GM19372 (cell line): ENCODE measurements at regions not wholly inside any gene's neighbourhood (a gene's known extent, or its start where the extent isn't known, plus 50 kb on each side); places are given as distances from the start of the nearest gene placed in this dataset.
A peak's percentile ranks its signal among the peaks of the same experiment; 100 is the strongest.
"Not testable (repeated sequence)": the region's sequence is repeated elsewhere in the genome, so short reads cannot be mapped to it uniquely, and the experiment has no call there.

ENCODE experiments used
- ATAC-seq: cut with Tn5 transposase; IDR thresholded peaks from one replicate; pipeline ENCODE4 v1.9.1; 2021; ENCODE audit warnings: mild to moderate bottlenecking, low read depth, moderate library complexity; ENCODE audit not compliant: unreplicated experiment

DNA sequence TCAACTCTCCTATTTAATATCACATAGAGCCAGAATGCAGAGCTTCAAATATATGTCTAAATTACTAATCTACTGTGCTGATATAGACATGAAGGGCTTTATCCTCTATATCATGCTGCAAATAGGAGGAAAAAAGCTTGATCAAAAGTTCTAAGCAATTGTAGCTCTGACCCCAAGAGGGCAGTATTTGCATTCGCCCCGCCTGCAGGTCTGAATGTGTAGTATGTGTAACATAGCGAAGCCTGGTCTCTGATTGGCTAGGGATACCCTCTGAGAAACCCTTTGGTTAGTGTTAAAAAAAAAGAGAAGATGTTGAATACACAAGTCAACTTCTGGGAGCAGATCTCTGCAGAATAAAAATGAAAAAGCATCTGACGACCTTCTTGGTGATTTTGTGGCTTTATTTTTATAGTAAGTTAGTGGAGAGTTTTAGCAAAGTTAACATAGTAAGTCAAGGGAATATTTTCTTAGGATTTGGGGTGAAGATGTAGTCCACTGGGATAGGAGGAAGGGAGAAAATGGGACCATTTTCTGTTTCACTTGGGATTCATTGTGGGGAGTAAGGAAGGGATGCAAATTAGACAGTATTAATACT, 151.6 kb upstream of the OR4E1 start:
- ATAC-seq = no peak

DNA sequence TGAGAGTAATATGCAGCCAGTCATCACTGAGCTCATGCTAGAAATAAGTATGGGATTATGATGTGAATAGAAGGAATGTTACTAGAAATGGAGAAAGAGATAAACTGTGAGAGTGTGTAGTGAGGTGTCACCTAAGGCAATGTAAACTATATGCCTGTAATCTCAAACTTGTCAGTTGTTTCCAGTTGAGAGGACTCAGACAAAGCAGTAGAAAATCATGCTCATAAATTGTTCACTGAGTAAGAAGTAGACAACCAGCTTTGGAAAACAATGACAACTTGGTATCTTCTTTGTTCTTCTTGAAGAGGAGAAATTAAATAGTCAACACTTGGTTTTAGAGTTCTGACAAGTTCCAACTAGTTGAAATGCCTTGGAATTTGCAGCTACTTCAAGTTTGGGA, 148.5 kb upstream of the OR4E1 start:
- no peak for ATAC-seq

DNA sequence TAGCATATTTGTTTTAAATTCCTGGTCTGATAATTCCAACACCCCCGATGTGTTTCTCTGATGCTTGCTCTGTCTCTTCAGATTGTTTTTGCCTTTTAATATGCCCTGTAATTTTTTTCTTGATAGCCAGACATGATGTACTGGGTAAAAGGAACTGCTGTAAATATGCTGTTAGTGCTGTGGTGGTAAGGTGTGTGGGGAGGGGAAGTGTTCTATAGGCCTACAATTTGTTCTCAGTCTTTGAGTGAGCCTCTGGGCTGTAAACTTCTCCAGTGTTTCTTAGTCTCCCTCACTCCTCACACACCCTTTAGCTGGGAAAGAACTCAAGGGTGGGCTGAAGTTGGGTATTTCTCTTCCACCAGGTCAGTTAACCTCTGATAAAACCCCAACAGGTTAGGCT, 147.0 kb upstream of the OR4E1 start:
- no peak for ATAC-seq

DNA sequence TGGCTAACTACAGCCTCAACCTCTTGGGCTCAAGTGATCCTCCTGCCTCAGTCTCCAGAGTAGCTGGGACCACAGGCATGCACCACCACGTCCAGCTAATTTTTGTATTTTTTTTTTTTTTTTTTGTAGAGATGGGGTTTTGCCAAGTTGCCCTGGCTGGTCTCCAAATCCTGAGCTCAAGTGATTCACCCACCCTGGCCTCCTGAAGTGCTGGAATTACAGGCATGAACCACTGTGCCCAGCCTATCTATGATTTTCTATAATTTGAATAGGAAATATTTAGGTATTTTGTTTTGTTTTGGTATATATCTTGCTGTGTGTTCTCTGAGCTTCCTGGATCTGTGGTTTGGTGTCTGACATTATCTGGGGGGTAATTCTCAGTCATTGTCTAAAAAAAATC, 146.3 kb upstream of the OR4E1 start:
- ATAC-seq = not testable (repeated sequence)

DNA sequence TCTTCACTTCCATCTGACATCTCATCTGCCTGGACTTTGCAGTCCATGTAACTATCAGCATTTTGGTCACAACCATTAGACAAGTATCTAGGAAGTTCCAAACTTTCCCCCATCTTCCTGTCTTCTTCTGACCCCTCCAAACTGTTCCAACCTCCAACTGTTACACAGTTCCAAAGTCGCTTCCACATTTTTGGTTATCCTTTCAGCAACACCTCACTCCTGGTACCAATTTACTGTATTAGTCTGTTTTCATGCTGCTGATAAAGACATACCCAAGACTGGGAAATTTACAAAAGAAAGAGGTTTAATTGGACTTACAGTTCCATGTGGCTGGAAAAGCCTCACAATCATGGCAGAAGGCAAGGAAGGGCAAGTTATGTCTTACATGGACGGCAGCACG, 143.4 kb upstream of the OR4E1 start:
- ATAC-seq = not testable (repeated sequence)

DNA sequence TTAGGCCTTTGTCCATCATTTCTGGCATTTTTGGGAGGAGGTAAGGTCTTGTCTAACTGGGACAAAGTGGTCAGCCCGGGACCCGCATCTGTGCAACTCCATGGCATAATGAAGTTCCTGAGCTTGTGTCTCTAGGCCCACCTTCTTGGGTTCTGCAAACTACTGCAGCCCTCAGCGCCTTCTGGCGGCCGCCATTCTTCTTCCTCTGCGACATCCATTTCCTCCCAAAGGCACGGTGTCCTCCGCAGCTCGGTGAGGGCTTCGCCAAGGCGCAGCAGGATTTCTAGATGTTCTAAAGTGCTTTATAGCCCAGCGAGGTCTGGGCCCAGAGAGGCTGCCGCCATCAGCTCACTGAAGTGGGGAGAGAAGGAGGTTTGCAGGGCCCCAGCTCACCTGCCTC, 134.4 kb upstream of the OR4E1 start:
- ATAC-seq = no peak

DNA sequence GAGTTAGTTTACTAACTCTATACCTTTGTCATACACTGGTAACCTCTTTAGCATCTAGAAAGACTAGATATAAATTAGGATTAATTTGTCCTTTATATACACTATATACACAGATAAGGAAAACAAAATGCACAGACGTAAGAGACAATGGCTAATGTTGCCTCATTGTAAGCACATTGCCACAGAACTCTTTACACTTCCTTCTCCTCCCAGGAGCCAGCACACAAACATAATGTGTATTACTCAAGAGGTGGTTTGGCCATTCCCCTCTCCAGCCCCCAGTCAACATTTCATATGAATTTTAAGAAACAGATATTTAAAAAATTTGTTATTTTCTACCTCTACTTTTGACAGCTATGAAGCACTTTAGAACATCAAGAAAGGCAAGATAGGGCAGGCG, 131.4 kb upstream of the OR4E1 start:
- no peak for ATAC-seq

DNA sequence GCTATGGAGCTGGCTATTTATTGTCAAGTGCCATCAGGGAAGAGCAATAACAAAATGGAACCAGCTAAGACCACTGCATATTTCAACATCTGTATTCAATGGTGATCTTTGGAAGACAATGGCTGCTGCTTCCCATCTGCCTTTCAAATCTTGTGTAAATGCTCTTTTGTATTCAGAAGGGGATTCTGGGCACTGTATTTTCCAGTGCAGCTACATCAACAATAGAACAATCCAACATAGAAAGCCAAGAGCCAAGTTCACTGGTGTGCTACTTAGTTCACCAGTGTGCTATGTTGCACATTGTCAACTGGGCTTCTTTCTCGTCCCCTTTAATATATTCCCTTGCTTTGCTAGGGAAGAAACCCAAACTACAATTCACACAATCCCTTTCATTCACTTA, 128.8 kb upstream of the OR4E1 start:
- no peak for ATAC-seq

DNA sequence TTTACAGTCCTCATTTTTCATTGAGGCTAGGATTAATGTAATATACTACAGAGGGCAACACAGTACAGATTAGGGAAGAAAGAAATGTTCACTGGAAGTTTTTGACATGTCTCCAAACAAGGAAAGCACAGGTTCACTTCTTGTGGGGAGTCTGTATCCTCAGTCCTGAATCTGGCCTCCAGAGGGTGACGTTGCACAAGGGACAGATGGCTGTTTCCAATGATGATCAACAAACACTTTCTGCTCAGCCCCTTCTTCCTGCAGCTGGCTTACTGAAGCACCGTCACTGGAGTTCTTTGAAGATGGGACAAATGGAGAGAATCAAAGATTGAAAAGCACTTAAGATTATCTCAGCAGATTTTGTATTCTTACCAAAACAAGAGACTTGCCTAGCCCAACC, 123.3 kb upstream of the OR4E1 start:
- no peak for ATAC-seq

DNA sequence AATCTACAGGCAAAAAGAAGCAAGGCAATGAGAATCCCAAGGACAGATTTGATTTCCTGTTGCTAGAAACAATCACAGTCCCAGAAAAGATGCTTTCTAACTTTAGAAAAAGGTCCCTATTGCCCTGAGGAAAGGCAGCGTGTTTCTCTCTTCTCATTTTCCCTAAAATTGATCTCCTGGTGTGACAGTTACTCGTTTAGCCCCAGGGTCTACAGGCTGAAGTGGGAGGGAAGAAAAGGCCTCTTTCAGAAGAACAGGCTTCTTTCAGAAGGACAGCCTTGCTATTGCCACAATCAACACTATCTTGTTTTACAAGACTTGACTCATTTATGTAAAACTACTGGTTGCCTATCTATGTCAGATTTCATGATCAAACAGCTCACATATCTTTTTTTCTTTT, 121.8 kb upstream of the OR4E1 start:
- ATAC-seq = no peak

DNA sequence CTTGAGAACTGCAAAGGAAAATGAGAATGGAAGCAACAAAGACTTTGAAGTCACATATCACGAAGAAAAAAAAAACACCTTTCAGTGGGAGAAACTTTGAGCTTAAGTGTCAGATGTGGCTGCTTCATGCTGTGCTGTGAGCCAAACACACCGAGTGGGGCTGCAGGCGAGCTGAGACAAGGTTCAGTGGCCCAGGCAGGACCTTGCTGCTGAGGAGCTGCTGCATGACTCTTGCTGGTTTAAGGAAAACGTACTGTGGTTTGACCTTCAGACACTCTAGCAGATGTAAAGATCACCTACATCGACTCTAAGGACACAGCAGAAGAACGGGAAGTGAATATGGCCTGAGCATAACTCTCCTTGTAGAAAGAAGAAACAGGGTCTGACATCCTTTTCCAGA, 118.1 kb upstream of the OR4E1 start:
- no peak for ATAC-seq

DNA sequence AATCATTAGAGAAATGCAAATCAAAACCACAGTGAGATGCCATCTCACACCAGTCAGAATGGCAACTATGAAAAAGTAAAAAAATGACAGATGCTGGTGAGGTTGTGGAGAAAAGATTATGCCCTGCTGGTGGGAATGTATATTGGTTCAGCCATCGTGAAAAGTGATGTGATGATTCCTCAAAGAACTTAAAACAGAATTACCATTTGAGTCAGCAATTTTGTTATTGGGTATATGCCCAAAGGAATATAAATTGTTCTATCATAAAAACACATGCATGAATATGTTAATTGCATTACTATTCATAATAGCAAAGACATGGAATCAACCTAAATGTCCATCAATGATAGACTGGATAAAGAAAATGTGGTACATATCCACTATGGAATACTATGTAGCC, 115.1 kb upstream of the OR4E1 start:
- ATAC-seq = not testable (repeated sequence)

DNA sequence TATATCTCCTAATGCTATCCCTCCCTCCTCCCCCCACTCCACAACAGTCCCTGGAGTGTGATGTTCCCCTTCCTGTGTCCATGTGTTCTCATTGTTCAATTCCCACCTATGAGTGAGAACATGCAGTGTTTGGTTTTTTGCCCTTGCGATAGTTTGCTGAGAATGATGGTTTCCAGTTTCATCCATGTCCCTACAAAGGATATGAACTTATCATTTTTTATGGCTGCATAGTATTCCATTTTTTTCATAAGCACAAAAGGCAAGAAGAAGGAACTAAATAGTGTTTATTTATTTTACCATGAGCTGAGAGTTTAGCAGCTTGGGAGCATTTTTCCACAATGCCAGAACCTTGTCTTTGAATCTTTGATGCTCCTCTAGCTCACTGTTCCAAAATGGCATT, 113.6 kb upstream of the OR4E1 start:
- ATAC-seq = not testable (repeated sequence)

DNA sequence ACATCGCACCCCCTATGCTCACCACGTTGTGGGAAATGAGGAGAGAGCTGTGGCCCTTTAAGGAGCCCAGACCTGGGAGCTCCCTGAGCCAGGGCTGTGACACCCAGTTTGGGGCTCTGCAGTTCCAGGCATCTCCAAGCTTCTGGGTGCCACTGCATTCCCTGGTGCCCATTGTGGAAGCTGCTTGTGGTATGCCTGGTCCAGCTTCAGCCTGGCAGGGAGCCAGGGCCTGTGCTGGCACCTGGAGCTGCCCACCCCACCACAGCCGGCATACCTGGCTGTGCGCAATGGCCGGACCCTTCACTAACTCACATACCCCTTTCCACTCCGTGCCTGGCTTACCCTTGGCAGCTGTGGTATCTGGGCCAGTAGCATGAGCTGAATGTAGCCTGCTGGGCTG, 107.9 kb upstream of the OR4E1 start:
- no peak for ATAC-seq

DNA sequence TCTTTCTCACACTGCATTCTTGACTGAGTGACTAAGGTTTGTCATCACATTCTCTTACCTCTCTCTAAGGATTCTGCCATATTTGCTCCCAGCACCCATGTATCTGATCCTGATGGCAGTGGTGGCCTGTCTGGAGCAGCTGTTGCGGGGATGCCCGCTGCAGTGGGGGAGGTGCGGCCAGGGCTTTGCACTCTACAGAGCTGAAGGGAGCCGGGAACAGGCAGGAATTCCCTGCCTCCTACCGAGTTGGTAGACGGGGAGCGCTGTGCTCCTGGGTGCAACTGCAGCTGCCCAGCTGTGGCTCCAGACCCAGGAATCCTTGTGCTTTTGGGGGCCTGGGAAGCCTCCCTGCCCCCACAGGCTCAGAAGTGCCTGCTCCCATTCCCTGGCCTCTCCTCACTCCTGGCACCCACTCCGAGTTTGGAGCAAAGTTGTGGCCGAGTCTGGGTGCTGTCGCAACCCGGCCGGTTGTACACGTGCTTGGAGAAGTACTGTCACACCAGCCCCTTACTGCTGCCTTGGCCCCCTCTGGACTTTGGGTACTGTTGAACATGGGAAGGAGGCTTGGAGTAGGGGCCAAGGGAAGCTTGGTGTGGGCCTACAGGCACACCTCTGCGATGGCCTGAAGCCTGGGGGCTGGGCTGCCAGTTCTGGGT, 106.9 kb upstream of the OR4E1 start:
- ATAC-seq = no peak

DNA sequence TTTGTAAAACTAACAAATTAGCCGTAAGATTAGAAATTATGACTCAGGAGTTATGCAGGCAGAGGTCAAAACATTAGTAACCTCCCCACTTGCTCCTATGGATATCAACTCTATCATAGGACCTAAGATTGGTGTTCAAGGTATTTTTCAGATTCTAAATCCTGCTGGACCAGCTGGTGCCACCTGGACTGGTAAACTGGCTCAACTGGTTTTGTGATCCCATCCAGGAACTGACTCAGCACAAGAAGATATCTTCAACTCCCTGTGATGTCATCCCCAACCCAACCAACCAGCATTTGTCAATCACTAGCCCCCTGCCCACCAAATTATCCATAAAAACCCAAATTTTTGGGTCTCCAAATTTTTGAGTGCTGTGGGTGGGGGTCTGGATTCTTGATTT, 98.1 kb upstream of the OR4E1 start:
- ATAC-seq = no peak

DNA sequence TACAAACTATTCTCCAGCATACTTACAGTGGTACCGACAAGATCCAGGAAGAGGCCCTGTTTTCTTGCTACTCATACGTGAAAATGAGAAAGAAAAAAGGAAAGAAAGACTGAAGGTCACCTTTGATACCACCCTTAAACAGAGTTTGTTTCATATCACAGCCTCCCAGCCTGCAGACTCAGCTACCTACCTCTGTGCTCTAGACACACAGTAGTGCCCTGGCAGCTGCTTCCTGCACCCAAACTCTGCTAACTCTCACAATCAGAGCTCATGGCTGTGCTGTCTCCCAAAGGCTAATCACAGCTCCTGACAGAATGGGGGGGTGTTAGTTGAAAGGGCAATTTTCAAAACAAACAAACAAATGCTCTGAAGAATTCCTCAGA, 95.2 kb upstream of the OR4E1 start:
- ATAC-seq = no peak

DNA sequence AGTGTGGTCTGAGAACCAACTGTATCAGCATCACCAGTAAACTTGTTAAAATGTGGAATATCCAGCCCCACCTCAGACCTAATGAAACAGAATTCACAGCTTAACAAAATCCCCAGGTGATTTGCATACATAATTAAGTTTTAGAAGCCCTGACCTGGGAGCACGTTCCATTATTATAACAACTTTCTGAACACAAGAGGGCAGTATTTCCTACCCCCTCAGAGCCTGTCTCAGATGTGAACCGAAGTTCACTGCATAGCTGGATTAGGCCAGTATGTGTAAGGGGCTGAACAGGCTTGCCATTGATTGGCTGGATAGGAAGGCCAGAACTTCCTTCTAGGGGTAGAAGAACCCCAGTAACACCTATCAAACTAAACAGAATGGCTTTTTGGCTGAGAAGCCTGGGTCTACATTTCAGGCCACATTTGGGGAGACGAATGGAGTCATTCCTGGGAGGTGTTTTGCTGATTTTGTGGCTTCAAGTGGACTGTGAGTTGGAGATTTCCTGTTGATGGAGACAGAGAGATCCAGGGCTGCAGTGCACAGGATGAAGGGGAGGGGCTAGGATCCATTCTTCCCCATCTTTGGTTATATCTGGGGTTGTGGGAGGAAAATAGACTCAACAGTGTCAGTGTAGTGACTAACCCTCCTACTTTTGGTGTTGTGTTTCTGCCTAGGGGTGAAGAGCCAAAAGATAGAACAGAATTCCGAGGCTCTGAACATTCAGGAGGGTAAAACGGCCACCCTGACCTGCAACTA, 94.7 kb upstream of the OR4E1 start:
- no peak for ATAC-seq

DNA sequence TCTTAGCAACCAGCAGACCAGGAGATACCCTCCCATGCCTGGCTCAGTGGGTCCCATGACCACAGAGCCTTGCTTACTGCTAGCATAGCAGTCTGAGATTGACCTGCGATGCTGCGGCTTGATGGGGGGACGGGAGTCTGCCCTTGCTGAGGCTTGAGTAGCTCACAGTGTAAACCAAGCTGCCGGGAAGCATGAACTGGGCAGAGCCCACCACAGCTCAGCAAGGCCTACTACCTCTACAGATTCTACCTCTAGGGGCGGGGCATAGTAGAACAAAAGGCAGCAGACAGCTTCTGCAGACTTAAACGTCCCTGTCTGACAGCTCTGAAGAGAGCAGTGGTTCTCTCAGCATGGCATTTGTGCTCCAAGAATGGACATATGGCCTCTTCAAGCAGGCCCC, 86.7 kb upstream of the OR4E1 start:
- ATAC-seq = not testable (repeated sequence)

DNA sequence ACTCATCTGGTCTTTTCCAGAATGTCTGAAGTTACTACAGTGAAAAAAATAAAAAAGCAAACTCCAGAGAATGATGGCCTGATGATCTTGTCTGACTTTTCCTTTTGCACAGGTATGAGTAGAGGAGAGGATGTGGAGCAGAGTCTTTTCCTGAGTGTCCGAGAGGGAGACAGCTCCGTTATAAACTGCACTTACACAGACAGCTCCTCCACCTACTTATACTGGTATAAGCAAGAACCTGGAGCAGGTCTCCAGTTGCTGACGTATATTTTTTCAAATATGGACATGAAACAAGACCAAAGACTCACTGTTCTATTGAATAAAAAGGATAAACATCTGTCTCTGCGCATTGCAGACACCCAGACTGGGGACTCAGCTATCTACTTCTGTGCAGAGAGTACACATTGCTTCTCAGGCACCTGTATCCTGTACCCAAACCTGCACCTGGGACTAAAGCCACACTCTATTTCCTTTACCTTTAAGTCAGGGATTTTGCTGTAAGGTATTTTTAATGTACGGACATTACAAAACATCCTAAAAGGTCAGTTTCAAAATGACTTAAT, 75.8 kb upstream of the OR4E1 start:
- ATAC-seq = no peak

DNA sequence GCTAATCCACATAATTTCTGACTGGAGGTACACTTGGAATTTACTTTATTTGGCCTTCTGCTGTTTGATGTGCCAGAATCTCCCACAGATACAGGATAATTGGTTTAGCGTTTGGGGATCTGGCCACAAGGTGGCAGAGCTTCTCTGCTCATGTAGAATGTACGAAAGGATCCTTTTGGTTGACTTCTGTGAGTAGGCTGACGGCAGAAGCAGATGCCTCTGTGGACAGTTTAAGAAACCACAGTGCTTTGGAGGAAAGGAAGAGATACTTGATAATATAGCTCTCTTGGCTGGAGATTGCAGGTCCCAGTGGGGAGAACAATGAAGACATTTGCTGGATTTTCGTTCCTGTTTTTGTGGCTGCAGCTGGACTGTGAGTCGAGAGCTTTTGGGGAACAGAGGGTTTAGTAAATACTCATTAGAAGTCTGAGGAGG, 75.3 kb upstream of the OR4E1 start:
- ATAC-seq = peak; percentile 61
